Activated T-cell treated with anti-CD3 and anti-CD28 coated beads for 1 hour (primary cell): ENCODE measurements at regions not wholly inside any gene's neighbourhood (a gene's known extent, or its start where the extent isn't known, plus 50 kb on each side); places are given as distances from the start of the nearest gene placed in this dataset.

Experiments
- DNase-seq: peaks from one replicate; pipeline ENCODE4 v3.0.0-alpha.2; 2020; ENCODE audit warnings: low read depth

- DNase-seq = no peak
These were observed 122.0 kb upstream of the AHR start for GRCh38 chr7:17176371-17177032.

DNA sequence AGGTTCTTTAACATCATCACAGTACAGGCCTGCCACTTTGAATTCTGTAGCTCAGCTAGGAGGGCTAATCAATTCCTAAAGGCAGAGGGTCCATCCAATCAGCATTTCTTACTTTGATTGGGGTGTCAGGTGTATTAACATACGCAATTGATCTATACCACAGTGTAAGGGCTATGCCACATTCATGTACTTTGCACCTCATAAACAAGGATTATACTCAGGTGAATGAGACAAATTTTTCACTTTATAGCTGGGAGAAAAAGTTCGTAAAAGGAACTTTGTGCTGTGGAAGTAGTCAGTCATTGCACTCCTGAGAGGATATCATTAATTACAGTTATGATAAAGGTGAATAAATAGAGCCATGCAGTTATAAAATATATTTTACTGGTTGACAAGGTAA, 119.9 kb upstream of the AHR start:
- DNase-seq = no peak

DNA sequence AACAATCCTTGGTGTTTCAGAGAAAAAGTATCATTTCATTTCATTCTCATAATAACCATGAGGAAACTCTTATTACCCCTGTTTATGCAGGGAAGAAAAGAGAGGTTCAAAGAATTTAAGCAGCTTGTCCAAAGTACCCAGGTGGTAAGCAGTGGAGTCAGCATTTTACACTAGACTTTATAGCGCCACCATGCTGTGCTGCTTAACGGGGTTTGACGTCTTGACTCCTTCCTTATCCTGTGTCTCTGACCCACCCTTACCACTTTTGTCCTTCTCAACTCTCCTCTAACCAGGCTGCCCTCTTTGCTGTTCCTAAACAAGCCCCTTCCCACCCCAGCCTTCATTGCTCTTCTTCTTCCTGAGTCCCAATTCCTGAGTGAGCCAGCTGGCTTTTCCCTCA, 117.0 kb upstream of the AHR start:
- DNase-seq = no peak

- DNase-seq = no peak
These were observed 114.7 kb upstream of the AHR start for GRCh38 chr7:17183630-17184328.

GRCh38 chr7:17184805-17185689, 113.4 kb upstream of the AHR start:
- no peak for DNase-seq

DNA sequence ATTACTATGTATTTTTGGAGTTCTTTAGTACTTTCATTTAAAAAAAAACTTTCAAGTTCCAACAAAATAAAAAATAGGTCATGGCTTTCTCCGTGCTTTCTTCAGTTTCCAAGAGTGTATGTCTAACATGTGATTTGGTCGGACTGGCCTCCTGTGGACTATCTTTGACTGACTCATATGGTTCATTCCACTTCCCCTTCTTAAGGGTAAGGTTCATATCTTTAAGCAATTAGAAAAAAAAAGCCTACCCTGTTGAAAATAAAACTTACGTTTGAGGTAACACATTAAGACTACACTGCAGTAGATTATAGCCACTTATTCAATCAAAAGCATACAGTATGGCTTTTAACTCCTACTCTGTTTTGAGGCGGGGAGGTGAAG, 112.8 kb upstream of the AHR start:
- DNase-seq = no peak

DNA sequence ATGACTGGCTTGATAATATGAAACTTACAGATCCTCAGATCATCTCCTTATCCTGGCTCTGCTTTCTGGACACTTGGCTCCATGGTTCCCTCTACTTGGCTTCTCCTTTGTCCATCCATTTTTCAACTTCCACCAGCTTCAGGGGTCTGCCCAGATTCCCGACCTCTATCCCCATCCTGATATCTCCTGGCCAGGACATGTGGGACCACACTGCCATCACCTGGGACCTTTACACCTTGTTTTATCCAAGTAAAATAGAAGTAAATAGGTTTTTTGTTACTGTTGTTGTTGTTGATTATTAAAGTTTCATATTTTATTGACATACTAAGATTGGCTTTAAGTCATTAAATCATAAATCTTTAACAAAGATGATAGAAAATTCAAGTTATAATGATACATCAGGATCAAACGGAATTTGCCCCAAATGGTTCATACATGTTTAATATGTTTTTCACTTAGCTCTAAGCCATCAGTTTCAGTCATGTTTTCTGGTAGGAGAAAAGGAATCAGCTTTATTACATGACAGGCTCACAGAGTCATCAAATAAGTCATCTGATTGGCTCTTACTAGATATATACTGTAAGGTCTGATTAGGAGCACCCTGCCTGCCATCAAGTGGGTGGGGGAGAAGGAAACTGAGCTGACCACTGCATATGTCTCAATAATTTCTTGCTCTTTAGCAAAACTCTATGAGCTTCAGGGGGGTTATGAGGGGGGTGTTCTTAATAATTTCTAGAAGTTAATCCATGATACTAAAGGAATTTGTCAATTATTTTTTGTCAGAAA, 111.5 kb upstream of the AHR start:
- DNase-seq = no peak

- no peak for DNase-seq
These were observed 103.8 kb upstream of the AHR start for GRCh38 chr7:17194656-17195055.

GRCh38 chr7:17195576-17195975, 102.9 kb upstream of the AHR start:
- DNase-seq = no peak

DNA sequence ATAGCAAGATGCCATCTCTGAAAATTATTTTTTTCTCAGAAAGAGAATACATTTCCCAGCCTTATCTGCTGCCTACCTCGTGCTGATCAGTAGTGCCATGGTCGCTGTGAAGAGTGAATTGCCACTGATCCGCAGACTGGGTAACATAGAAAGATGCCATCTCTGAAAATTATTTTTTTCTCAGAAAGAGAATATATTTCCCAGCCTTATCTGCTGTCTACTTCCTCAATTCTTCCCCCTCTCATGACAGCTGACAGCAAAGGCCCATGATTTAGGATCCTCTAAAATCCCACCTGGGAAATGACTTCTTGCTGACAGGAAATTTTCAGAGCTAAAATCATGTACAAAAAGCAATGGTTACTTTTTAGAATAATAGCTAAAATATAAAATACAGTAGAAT, 92.5 kb upstream of the AHR start:
- DNase-seq = no peak

GRCh38 chr7:17206349-17206905, 92.0 kb upstream of the AHR start:
- DNase-seq = no peak

GRCh38 chr7:17207220-17207619, 91.2 kb upstream of the AHR start:
- no peak for DNase-seq

DNA sequence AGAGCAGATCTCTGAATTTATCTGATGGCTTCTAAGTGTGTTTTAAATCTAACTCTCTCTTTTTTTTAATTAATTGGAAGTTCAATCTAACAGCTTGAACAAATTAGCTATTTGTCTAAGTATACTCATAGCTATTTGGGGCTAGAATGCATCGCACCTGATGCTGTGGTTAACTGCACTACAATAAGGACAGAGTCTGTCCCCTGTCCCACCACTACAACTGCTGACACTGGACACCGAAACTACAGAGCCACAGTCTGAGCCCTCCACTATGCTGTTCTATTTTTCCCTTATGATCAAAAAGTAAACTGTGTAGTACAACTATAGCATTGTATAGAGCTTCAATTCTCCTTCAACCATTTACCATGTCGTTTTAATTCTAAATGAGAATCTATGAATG, 89.4 kb upstream of the AHR start:
- DNase-seq = no peak

- DNase-seq = no peak
These were observed 87.1 kb upstream of the AHR start for GRCh38 chr7:17211307-17211836.

GRCh38 chr7:17212188-17212587, 86.3 kb upstream of the AHR start:
- no peak for DNase-seq

DNA sequence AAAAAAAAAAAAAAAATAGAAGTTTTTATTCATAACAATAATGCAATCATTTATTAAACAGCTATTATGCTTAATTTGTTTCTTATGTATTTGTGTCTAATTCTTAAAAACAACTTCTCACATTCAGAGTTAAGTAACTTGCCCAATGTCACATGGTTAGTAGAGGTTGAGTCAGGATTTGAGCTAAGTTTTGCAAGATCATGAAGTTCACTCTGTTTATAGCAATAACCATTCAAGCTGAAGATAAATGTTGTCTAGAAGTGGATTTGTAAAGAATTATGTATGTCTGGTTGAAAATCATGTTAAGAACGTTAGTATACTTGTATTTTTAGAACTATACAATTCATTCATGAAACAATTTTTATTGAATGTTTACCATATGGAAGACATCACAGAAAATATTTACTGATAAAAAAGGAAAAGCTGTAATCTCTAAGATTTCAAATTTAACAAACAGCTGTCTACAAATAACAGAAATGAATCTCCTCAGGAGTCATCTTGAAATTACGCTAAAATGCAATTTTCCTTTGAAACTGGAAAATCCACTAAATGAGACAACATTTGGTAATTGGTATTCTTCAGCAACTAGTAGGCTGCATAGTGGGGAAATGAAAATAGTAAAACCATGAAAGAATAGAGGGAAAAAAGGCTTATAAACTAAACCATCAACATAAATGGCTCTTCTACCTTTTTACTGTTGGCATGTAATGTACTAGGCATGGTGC, 70.5 kb upstream of the AHR start:
- no peak for DNase-seq

- DNase-seq = no peak
These were observed 69.2 kb upstream of the AHR start for GRCh38 chr7:17229228-17229627.

DNA sequence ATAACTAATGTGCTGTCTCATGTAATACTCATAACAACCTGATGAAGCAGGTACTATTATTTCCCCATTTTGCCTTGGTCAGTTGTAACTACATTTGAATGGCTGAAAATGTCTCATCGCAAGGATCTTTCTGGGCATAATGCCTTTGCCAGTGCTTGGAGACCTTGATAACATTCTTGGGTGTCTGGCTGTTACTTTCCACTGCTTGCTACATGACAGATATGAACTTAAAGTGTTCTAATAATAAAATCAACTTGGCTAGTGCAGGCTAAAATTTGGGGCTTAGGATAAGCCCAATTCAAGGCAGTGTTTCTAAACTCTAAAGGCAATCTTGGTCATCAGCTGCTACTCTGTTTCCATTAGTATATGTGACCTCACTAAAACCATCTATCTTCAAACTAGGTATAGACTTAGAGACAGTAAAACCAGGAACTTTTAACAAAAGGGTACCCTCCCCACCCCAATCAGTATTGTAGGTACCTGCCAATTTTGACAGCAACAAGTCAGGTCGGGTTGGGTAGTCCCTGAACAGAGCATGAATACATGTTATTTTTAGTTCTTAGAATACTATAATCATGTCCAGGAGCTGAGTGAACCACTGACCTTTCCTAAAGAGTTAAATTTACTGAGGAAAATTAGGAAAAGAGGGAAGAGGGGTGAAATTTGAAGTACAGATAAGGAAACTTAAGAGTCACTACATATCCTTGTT, 68.2 kb upstream of the AHR start:
- DNase-seq = no peak

- DNase-seq = no peak
These were observed 64.8 kb upstream of the AHR start for GRCh38 chr7:17233603-17234002.

DNA sequence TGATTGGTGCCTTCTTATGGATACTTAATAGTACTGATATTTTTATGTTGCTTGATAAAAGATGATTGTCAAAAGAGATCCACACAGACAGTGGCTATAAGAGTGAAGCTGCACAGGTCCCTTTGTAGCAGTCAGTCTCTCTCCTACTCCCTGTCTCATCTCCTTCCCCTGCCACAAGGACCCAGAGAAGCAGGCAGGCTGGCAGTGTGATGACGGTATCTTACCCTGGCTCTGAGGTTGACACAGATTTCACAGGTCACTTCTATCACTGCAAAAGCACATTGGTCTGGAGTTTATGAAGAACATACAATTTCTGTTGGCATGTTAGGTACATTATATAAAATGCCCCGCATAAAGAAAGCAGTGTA, 64.4 kb upstream of the AHR start:
- peak; percentile 24 for DNase-seq
